PFSK-1 (cell line): ENCODE measurements at regions not wholly inside any gene's neighbourhood (a gene's known extent, or its start where the extent isn't known, plus 50 kb on each side); places are given as distances from the start of the nearest gene placed in this dataset.

Source experiments
- FOXP2 ChIP-seq: optimal IDR thresholded peaks from 2 replicates; pipeline ENCODE3; 2011; ENCODE audit warnings: borderline replicate concordance, control low read depth, inconsistent platforms; ENCODE audit not compliant: insufficient read depth; ENCODE audit errors: extremely low read length, extremely low read depth
- POLR2AphosphoS5 ChIP-seq: IDR thresholded peaks from 2 replicates; pipeline ENCODE4 v1.6.1; 2012; ENCODE audit warnings: low read depth, mild to moderate bottlenecking, control low read depth, low read length, moderate library complexity
- TAF1 ChIP-seq: IDR thresholded peaks from 2 replicates; pipeline ENCODE4 v1.6.1; 2012; ENCODE audit warnings: low read length, control low read depth, borderline replicate concordance; ENCODE audit not compliant: insufficient read depth

- no peak for TF ChIP-seq TAF1
- no peak for TF ChIP-seq POLR2AphosphoS5
- TF ChIP-seq FOXP2: no peak
These were observed 350.8 kb downstream of the TRIB2 start for GRCh38 chr2:13067508-13067907.
